HCT116 (cell line): ENCODE measurements at regions not wholly inside any gene's neighbourhood (a gene's known extent, or its start where the extent isn't known, plus 50 kb on each side); places are given as distances from the start of the nearest gene placed in this dataset.

Experiments used
- ATAC-seq: fragments of 200-7000 bp; cut with Tn5 transposase; 2 replicates; pipeline ENCODE4 v1.9.1; 2020; ENCODE audit warnings: mild to moderate bottlenecking, moderate library complexity
- BruUV-seq: library from RNA; stranded (reverse); fragments of 400-500 nt; replicated peaks from 2 replicates; lab custom pipeline; 2021; lab: Mats Ljungman, UMichigan
- CTCF ChIA-PET: fragments of 300-600 bp; sonication (Branson Sonifier 250); formaldehyde crosslinking; loops from one replicate; lab custom pipeline; 2021; ENCODE audit warnings: antibody characterized with exemption; lab: Charles Lee
- POLR2A ChIA-PET: fragments of 300-600, 350-600 bp; sonication (Branson Sonifier 250); formaldehyde crosslinking; loops from one replicate; lab custom pipeline; 2021; ENCODE audit warnings: antibody characterized with exemption; lab: Charles Lee
- RAD21 ChIA-PET, 2 experiments: fragments of 300-600 bp; sonication (Branson Sonifier 250); formaldehyde crosslinking; loops; one replicate each; lab custom pipeline; 2023; ENCODE audit warnings: low total read pairs in 2 of 2; ENCODE audit not compliant: uncharacterized antibody in 2 of 2, unreplicated experiment in 2 of 2, low non-redundant PET in 1 of 2; lab: Charles Lee
- DNase-seq: peaks from one replicate; pipeline ENCODE4 v3.0.0-alpha.2; 2010; ENCODE audit warnings: low read depth, low spot score
- H2AFZ ChIP-seq: fragments of 200-600 bp; shearing (Covaris generic), sonication (generic); 2 replicates; pipeline ENCODE4 v1.6.1; 2017; ENCODE audit warnings: low read depth, mixed run types, mixed read lengths, antibody characterized with exemption, low read length; ENCODE audit not compliant: poor library complexity, severe bottlenecking
- H3K27ac ChIP-seq: 2 replicates; pipeline ENCODE4 v1.5.1; 2012; ENCODE audit warnings: low read depth, low read length
- H3K27me3 ChIP-seq: fragments of 200-600 bp; sonication (generic); 2 replicates; pipeline ENCODE4 v1.6.1; 2016; ENCODE audit warnings: mixed run types, low read length, mixed read lengths; ENCODE audit not compliant: insufficient read depth
- H3K36me3 ChIP-seq, 2 experiments: fragments of 200-500 bp in 1 of 2; fragments of 200-600 bp in 1 of 2; sonication (Bioruptor generic) in 1 of 2; sonication (generic) in 1 of 2; 2 replicates each; pipeline versions ENCODE4 v1.5.1 to v1.6.1; 2014 to 2016; ENCODE audit warnings: low read length in 2 of 2, inconsistent platforms in 1 of 2, mixed read lengths in 1 of 2, mixed run types in 1 of 2; ENCODE audit not compliant: insufficient read depth in 2 of 2, control insufficient read depth in 1 of 2
- H3K4me1 ChIP-seq, 2 experiments: fragments of 200-600 bp in 1 of 2; sonication (generic) in 1 of 2; 2 replicates each; pipeline versions ENCODE4 v1.5.1 to v1.6.1; 2012 to 2017; ENCODE audit warnings: low read length in 2 of 2, inconsistent platforms in 1 of 2, mild to moderate bottlenecking in 1 of 2, mixed read lengths in 1 of 2, mixed run types in 1 of 2, moderate library complexity in 1 of 2; ENCODE audit not compliant: insufficient read depth in 2 of 2, control insufficient read depth in 1 of 2
- H3K4me2 ChIP-seq: fragments of 200-600 bp; sonication (generic); 2 replicates; pipeline ENCODE4 v1.6.1; 2017; ENCODE audit warnings: mixed run types, low read length, mixed read lengths
- H3K4me3 ChIP-seq, 2 experiments: fragments of 200-600 bp in 1 of 2; sonication (generic) in 1 of 2; replicated peaks in 1 of 2; 2 replicates each; pipeline ENCODE4 v1.5.1; 2011 to 2016; ENCODE audit warnings: low read length in 2 of 2, control low read depth in 1 of 2, low read depth in 1 of 2, mild to moderate bottlenecking in 1 of 2, mixed read lengths in 1 of 2, mixed run types in 1 of 2
- H3K79me2 ChIP-seq: fragments of 200-600 bp; sonication (generic); 2 replicates; pipeline ENCODE4 v1.6.1; 2017; ENCODE audit warnings: mild to moderate bottlenecking, mixed run types, low read length, moderate library complexity, mixed read lengths; ENCODE audit not compliant: insufficient read depth
- H3K9ac ChIP-seq: fragments of 200-600 bp; sonication (generic); 2 replicates; pipeline ENCODE4 v1.6.1; 2016; ENCODE audit warnings: low read length, mixed read lengths
- H3K9me2 ChIP-seq: fragments of 200-600 bp; sonication (generic), shearing (Covaris generic); 2 replicates; pipeline ENCODE4 v1.6.1; 2017; ENCODE audit warnings: mixed run types, mild to moderate bottlenecking, moderate library complexity; ENCODE audit not compliant: insufficient read depth
- H3K9me3 ChIP-seq, 2 experiments: fragments of 200-500 bp in 1 of 2; fragments of 200-600 bp in 1 of 2; sonication (Bioruptor generic) in 1 of 2; sonication (generic) in 1 of 2; 2 replicates each; pipeline ENCODE4 v1.6.1; 2014 to 2017; ENCODE audit warnings: low read length in 2 of 2, mixed read lengths in 2 of 2, inconsistent platforms in 1 of 2, low read depth in 1 of 2, mild to moderate bottlenecking in 1 of 2, mixed run types in 1 of 2, moderate library complexity in 1 of 2; ENCODE audit not compliant: control insufficient read depth in 1 of 2, insufficient read depth in 1 of 2
- H4K20me1 ChIP-seq: fragments of 200-600 bp; sonication (generic), shearing (Covaris generic); 2 replicates; pipeline ENCODE4 v1.6.1; 2017; ENCODE audit warnings: mixed run types, mild to moderate bottlenecking, moderate library complexity; ENCODE audit not compliant: insufficient read depth
- ATF3 ChIP-seq: IDR thresholded peaks from 2 replicates; pipeline ENCODE4 v1.6.1; 2012
- CBX3 ChIP-seq: IDR thresholded peaks from 2 replicates; pipeline ENCODE4 v1.6.1; 2012; ENCODE audit warnings: low read depth
- CTCF ChIP-seq, 3 experiments: fragments of 200-600 bp in 1 of 3; sonication (generic) in 1 of 3; IDR thresholded peaks in 2 of 3; conservative IDR thresholded peaks in 1 of 3; 2 replicates each; pipeline ENCODE4 v1.5.1; 2012 to 2017; ENCODE audit warnings: low read depth in 2 of 3, low read length in 2 of 3, antibody characterized with exemption in 1 of 3, borderline replicate concordance in 1 of 3, control low read depth in 1 of 3, mild to moderate bottlenecking in 1 of 3, mixed read lengths in 1 of 3, mixed run types in 1 of 3, moderate library complexity in 1 of 3; ENCODE audit not compliant: insufficient read depth in 1 of 3
- EGR1 ChIP-seq: IDR thresholded peaks from 2 replicates; pipeline ENCODE4 v1.6.1; 2012; ENCODE audit warnings: low read depth
- ELF1 ChIP-seq: IDR thresholded peaks from 2 replicates; pipeline ENCODE4 v1.6.1; 2012; ENCODE audit warnings: low read depth, borderline replicate concordance
- EZH2phosphoT487 ChIP-seq: fragments of 200-600 bp; IDR thresholded peaks from 2 replicates; pipeline ENCODE4 v1.6.1; 2018; ENCODE audit warnings: antibody characterized with exemption, borderline replicate concordance
- FOSL1 ChIP-seq: IDR thresholded peaks from 2 replicates; pipeline ENCODE4 v1.6.1; 2012; ENCODE audit warnings: low read depth
- POLR2A ChIP-seq: IDR thresholded peaks from 2 replicates; pipeline ENCODE4 v1.7.0; 2011; ENCODE audit warnings: borderline replicate concordance; ENCODE audit not compliant: insufficient read depth, insufficient read length; ENCODE audit errors: extremely low read depth
- RAD21 ChIP-seq: IDR thresholded peaks from 2 replicates; pipeline ENCODE4 v1.6.1; 2012; ENCODE audit warnings: low read depth, mild to moderate bottlenecking
- SIN3A ChIP-seq: IDR thresholded peaks from 2 replicates; pipeline ENCODE4 v1.6.1; 2012; ENCODE audit warnings: low read depth
- SP1 ChIP-seq: IDR thresholded peaks from 2 replicates; pipeline ENCODE4 v1.6.1; 2012; ENCODE audit warnings: low read depth
- SRF ChIP-seq: IDR thresholded peaks from 2 replicates; pipeline ENCODE4 v1.6.1; 2012; ENCODE audit warnings: low read depth
- YY1 ChIP-seq: IDR thresholded peaks from 2 replicates; pipeline ENCODE4 v1.6.1; 2011; ENCODE audit warnings: low read length, low read depth, moderate library complexity, mild to moderate bottlenecking; ENCODE audit not compliant: insufficient replicate concordance; ENCODE audit errors: extremely low read depth
- ZFX ChIP-seq: fragments of 450-650 bp; IDR thresholded peaks from 2 replicates; pipeline ENCODE4 v1.6.1; 2017
- ZNF274 ChIP-seq: fragments of 200-500 bp; sonication (Bioruptor generic); IDR thresholded peaks from 2 replicates; pipeline ENCODE4 v1.6.1; 2014; ENCODE audit warnings: mild to moderate bottlenecking, low read depth, low read length, inconsistent platforms
- intact Hi-C: fragments of 100-400 bp; cut with micrococcal nuclease; formaldehyde crosslinking; loops from 2 replicates; pipeline ENCODE4 v1.10.0; 2022
- TF ChIP-seq, protein P1 (sequence below): IDR thresholded peaks from 2 replicates; pipeline ENCODE4 v1.6.1; 2011; ENCODE audit warnings: mild to moderate bottlenecking, low read length, moderate library complexity; ENCODE audit not compliant: insufficient replicate concordance; ENCODE audit errors: extremely low read depth
- TF ChIP-seq, protein P2 (sequence below): IDR thresholded peaks from 2 replicates; pipeline ENCODE4 v1.6.1; 2012

- Histone ChIP-seq H3K4me1 (no peaks in the 10 kb centered on the region), H3K27me3 (no peaks in the 10 kb centered on the region), H3K9me3 (no peaks in the 10 kb centered on the region), H3K4me3 (no peak overlapping the region), H2AFZ (no peak overlapping the region), H3K36me3 (no peaks in the 10 kb centered on the region), H3K9ac (no peak overlapping the region), H3K9me2 (no peaks in the 10 kb centered on the region), H4K20me1 (no peaks in the 10 kb centered on the region), H3K4me2 (no peak overlapping the region), H3K27ac (no peak overlapping the region), H3K79me2 (no peaks in the 10 kb centered on the region)
- ATAC-seq (no peak), DNase-seq (no peak)
- no TSS peak for BruUV-seq
- intact Hi-C loops: no loop called here
- CTCF ChIA-PET: no interaction called here
- TF ChIP-seq ZFX (no peak), ELF1 (no peak), CBX3 (no peak)
- RAD21 ChIA-PET: no interaction called here
- POLR2A ChIA-PET: no interaction called here
These were observed 939.2 kb upstream of the ATXN8OS start for GRCh38 chr13:69168436-69168835.

DNA sequence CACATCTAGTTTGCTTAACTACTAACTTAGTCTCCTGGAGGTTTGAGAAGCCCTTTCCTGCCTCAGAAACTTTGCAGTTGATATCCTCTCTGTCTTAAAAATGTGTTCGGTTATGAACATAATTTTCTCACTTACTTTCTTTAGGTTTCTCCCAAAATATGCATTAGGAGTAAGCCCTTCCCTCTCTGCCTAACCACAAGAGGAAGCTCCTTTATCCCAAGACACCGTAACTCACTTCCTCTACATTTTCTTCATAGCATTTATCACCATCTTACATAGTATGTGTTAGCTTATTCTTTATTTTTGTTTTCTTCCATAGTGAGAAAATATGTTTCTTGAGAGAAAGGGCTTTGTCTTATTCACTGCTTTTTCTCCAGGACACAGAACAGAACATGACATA, 952.5 kb upstream of the ATXN8OS start:
- DNase-seq (no peak), ATAC-seq (no peak)
- Histone ChIP-seq H3K9me2 (no peaks in the 10 kb centered on the region), H3K27ac (no peak overlapping the region), H2AFZ (no peak overlapping the region), H3K36me3 (no peaks in the 10 kb centered on the region), H3K27me3 (no peaks in the 10 kb centered on the region), H3K9me3 (no peaks in the 10 kb centered on the region), H3K4me3 (no peak overlapping the region), H4K20me1 (no peaks in the 10 kb centered on the region; the same call in 1 of the 2 replicates), H3K9ac (no peak overlapping the region), H3K79me2 (no peaks in the 10 kb centered on the region), H3K4me1 (no peaks in the 10 kb centered on the region), H3K4me2 (no peak overlapping the region)
- CTCF ChIA-PET: no interaction called here
- RAD21 ChIA-PET: no interaction called here
- no peak for TF ChIP-seq CTCF (IDR thresholded peaks at IDR 0.05 in 2 of 3, conservative IDR thresholded peaks at IDR 0.05 in 1 of 3; ENCODE audit: borderline replicate concordance in 1 of 3, insufficient read depth in 1 of 3, low read depth in 2 of 3, low read length in 2 of 3)
- no peak for TF ChIP-seq EGR1
- no peak for TF ChIP-seq ZNF274
- TF ChIP-seq ATF3: no peak
- no peak for TF ChIP-seq FOSL1
- TF ChIP-seq EZH2phosphoT487: no peak
- TF ChIP-seq ZFX: no peak
- no peak for TF ChIP-seq ELF1
- no peak for TF ChIP-seq SRF
- no peak for TF ChIP-seq POLR2A
- no peak for TF ChIP-seq RAD21
- no peak for TF ChIP-seq CBX3
- TF ChIP-seq, protein P1, sequence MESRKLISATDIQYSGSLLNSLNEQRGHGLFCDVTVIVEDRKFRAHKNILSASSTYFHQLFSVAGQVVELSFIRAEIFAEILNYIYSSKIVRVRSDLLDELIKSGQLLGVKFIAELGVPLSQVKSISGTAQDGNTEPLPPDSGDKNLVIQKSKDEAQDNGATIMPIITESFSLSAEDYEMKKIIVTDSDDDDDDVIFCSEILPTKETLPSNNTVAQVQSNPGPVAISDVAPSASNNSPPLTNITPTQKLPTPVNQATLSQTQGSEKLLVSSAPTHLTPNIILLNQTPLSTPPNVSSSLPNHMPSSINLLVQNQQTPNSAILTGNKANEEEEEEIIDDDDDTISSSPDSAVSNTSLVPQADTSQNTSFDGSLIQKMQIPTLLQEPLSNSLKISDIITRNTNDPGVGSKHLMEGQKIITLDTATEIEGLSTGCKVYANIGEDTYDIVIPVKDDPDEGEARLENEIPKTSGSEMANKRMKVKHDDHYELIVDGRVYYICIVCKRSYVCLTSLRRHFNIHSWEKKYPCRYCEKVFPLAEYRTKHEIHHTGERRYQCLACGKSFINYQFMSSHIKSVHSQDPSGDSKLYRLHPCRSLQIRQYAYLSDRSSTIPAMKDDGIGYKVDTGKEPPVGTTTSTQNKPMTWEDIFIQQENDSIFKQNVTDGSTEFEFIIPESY: no peak
- TF ChIP-seq SP1: no peak
- no peak for TF ChIP-seq YY1
- TF ChIP-seq, protein P2, sequence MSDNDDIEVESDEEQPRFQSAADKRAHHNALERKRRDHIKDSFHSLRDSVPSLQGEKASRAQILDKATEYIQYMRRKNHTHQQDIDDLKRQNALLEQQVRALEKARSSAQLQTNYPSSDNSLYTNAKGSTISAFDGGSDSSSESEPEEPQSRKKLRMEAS: no peak
- TF ChIP-seq SIN3A: no peak
- no TSS peak for BruUV-seq
- POLR2A ChIA-PET: no interaction called here
- intact Hi-C loops: no loop called here
